Amniotic epithelial cell (primary cell): ENCODE measurements at regions not wholly inside any gene's neighbourhood (a gene's known extent, or its start where the extent isn't known, plus 50 kb on each side); places are given as distances from the start of the nearest gene placed in this dataset.

Experiments used
- DNase-seq: peaks from one replicate; pipeline ENCODE4 v3.0.0-alpha.2; 2010; ENCODE audit warnings: low read depth

GRCh38 chr14:101453225-101453624 is 108.1 kb upstream of the DIO3 start:
- DNase-seq, result no peak

- no peak for DNase-seq
Observed at GRCh38 chr14:101454229-101454628, 107.1 kb upstream of the DIO3 start.

GRCh38 chr14:101456246-101457175 is 104.8 kb upstream of the DIO3 start:
- no peak for DNase-seq

DNA sequence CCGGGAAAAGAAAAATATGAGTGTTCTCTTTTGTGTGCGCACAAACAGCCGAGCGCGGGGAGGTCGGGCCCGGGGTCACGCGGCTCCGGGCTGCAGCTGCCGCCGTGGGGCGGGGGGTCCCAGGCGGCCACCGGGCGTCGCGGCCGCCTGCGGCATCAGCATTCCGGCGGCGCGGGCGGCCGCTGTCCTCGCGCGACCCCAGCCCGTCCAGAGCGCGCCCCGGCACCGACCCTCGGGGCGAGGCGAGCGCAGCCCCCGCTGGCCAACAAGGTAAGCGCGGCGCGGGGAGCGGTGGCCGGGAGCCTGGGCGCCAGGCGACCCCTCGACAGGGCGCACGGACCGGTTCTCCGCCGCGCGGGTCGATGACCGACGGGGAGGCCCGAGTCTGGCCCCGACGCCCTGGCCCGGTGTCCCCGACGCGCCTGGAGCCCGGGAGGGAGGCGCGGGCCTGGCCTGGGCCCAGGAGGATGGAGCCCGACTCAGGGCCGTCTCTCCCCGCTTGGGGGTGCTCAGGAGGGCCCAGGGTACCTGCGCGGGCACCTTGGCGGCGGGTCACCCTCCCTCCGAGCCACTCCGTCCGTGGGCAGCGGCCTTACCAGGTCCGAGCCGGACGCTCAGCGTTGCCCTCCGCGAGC is 103.9 kb upstream of the DIO3 start:
- DNase-seq, result no peak

GRCh38 chr14:101457936-101458740 is 103.2 kb upstream of the DIO3 start:
- no peak for DNase-seq

DNA sequence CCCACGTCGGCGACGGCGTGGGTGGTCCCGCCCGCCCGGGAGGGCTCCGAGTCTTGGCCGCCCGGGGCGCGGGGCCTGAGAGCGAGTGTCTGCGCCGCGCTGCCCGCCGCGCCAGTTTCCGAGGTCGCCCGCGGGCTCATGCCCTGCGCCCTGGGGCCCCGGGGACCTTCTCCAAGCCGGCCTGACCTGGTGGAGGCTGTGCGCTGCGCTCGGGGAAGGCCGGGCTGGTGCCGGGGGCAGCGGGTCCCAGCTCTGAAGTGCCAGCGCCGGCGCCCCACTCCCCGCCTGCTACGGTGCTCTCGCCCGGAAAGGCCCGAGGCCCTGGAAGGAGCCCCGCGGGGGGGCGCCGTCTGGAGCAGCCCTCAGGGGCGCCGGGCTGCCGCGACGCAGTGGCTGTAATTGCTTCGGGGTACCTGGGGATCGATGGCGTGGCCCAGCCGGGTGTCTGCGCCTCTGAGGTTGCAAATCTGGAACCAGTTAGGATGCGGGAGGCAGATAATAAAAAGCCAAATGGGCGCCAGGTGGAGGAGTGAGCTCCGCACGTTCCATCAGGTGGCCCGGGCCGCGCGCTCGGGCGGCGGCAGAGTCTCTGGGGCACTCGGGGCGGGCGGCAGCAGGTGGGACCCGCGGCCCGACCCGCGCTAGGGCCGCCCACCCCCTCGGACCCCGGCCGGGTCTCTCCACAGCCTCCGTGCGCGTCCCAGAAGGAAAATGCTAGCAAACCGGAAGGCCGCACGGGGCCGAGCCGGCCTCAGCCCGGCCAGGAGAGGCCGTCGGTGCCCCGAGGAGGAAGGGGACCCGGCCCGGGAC is 102.3 kb upstream of the DIO3 start:
- no peak for DNase-seq

- no peak for DNase-seq
Observed at GRCh38 chr14:101459551-101459900, 101.8 kb upstream of the DIO3 start.

DNA sequence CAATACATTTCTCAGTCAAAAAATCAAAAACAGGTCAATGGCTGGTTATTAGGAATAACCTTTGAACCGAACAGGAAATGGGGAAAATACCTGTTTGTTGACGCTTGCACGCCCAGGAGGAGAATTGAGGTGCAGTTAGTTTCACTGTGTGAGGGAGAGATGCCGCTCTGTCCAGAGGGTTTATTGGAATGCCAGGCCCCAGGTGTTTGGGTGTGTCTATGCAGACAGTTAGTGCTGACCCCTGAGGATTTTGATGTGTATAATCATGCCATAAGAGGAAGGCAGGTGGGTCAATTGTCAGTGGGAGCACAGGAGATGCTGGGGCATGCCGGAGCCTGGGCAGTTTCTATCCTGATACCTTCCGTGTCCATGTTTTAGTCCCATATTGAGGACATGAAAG is 100.8 kb upstream of the DIO3 start:
- DNase-seq, result no peak

- DNase-seq, result no peak
Observed at GRCh38 chr14:101460986-101461750, 100.1 kb upstream of the DIO3 start.

GRCh38 chr14:101461891-101462290 is 99.4 kb upstream of the DIO3 start:
- no peak for DNase-seq

DNA sequence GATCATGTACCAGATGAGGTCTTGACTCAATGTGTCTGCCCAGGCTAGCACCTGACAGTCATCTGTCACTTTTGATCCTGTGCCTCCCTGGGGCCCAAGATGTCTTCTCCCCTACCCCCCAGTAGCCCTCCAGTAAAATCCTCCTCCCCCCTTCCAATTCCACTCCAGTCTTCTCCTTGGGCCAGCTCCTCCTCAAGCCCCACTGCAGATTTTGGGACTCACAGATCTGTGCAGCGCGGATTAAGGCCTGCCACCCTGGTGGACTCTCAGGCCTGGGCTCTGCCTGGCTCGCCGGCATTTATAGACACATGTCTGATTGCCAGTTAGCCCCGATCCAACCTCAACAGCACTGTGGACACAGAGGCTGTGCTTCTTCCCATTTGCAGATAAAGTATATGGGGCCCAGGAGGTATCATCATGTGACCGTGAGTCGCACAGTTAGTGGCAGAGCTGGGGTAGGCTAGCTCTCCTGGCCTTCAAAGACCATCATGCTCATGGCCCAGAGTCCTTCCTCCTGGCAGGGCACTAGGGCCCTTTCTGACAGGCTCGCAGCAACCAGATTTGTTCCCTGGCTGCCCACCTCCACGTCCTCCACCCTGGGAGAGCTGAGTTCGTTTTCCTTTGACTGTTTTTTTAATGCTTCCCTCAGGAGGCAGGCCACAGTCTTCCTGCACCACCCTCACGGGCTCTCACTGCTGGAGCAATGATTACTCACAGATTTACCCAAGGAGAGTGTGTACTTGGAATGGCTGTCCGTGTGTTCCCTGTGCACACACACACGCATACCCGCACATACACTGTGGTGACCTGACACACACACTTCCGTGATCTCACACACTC is 98.3 kb upstream of the DIO3 start:
- DNase-seq, result no peak

- no peak for DNase-seq
Observed at GRCh38 chr14:101463566-101464171, 97.6 kb upstream of the DIO3 start.

DNA sequence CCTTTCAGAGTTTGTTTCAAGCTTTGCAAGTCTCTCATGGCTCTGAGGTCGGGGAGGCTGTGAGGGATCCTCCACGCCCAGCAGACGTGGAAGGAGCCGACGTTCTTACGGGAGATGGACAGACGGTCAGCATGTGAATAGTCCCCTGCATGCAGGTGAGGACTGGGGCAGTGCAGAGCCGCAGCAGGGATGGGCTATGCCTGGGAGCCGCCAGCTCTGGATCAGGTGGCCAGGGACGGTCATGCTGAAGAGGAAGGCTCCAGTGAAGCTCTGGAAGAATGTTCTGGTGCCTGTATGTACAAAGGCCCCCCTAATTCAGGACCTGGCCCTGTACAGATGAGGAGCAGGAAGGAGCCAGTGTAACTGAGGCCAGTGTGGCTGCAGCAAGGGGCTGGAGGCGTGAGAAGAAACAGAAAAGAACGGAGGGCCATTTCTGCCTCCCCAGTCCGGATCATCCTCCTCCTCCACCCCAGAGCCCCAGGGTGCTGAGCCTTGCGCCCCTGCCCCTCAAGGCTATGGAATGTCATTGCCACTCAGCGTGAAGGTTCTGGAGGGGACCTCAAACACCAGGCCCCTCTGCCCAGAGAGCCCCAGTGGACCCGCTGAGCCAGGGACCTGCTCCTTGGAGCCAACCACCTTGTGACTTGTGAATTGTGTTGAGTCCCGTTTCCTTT is 96.8 kb upstream of the DIO3 start:
- no peak for DNase-seq

DNA sequence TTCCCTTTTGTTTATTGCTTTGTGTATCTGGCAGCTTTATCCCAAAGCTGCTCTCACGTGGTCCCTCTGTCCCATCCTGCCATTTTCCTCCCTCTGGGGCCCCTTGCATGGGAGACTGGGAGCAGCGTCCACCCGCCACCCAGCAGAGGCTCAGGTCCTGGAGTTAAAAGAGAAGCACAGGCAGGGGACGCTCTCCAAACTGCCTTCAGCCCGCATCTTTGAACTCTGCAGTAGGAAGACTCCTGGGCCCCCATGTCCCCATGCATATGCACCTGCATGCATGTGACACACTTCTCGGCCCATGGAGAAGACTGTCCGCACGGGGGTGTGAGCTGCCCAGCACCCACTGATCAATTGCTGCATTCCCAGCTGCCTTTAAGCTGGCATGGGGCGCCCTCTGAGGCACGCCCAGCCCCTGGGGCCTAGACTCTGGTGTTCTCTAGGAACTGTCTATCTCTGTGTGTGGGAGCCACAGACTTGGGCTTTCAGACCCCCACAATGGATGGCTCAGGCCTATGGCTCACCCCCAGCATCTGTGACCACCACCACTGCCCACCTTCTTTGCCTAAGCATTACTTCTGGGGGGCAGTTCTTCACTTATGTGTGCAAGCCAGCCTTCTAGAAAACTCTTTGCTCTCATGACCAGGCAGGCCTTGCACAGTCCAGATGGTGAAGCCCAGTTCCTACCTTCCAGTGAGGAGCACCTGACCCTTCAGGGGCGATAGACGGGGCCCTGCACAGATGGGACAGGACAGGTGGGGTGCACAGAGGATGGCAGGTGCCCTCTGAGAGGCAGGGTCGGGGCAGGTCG is 96.1 kb upstream of the DIO3 start:
- no peak for DNase-seq

DNA sequence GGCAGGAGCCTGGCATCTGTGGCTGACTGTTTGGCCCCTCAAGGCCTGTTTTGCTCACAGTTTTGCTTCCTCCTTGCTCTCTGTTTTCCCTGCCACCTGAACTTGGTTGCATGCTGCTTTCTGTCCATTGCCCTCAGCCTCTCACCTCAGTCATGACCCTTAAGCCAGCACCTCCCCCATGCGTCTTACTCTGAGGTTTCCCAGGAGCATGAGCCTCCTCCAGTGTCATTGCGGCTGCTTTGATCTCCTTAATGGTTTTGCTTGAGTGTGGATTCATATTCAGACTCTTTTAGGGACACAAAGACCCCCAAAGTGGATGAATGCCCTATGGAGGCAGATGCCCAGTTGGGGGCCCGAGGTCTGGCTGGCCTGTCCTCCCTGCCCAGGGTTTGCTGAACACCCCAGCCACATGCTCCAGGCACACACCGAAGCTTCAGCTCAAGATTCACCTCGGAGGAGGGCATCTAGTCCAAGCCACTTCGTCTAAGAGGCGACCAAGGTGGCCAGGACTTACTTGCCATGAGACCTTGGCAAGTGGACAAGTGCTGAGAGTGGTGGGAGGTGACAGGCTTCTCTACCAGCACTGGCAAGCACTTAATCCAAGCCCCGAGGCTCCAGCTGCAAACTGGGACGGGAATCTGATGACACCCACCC is 95.4 kb upstream of the DIO3 start:
- DNase-seq, result no peak

GRCh38 chr14:101466456-101467180 is 94.7 kb upstream of the DIO3 start:
- DNase-seq, result no peak
